SU-DHL-6 (cell line): ENCODE measurements at regions not wholly inside any gene's neighbourhood (a gene's known extent, or its start where the extent isn't known, plus 50 kb on each side); places are given as distances from the start of the nearest gene placed in this dataset.

Experiments used
- H2AFZ ChIP-seq: fragments of 200-600 bp; sonication (generic); 2 replicates; pipeline ENCODE4 v1.6.1; 2014; ENCODE audit warnings: low read depth, mild to moderate bottlenecking, moderate library complexity, mixed read lengths, antibody characterized with exemption, low read length; ENCODE audit not compliant: severe bottlenecking
- H3F3A ChIP-seq: fragments of 200-600 bp; shearing (Covaris generic); 2 replicates; pipeline ENCODE4 v1.6.0; 2016; ENCODE audit warnings: antibody characterized with exemption, mild to moderate bottlenecking; ENCODE audit not compliant: insufficient read depth
- H3K27ac ChIP-seq: fragments of 200-600 bp; sonication (generic); 2 replicates; pipeline ENCODE4 v1.5.1; 2016; ENCODE audit warnings: low read depth, mild to moderate bottlenecking, low read length, moderate library complexity, mixed read lengths
- H3K27me3 ChIP-seq: fragments of 200-600 bp; sonication (generic), shearing (Covaris generic); 2 replicates; pipeline ENCODE4 v1.6.0; 2014; ENCODE audit warnings: mild to moderate bottlenecking, low read length
- H3K36me3 ChIP-seq: fragments of 200-600 bp; sonication (generic); 2 replicates; pipeline ENCODE4 v1.6.1; 2014; ENCODE audit warnings: mild to moderate bottlenecking, low read length, mixed read lengths
- H3K4me2 ChIP-seq: fragments of 300-600, 200-600 bp; shearing (Covaris generic), sonication (generic); 2 replicates; pipeline ENCODE4 v1.6.0; 2014; ENCODE audit warnings: low read length, low read depth, mild to moderate bottlenecking; ENCODE audit not compliant: poor library complexity, severe bottlenecking
- H3K4me3 ChIP-seq: fragments of 200-600 bp; sonication (generic); 2 replicates; pipeline ENCODE4 v1.5.1; 2014; ENCODE audit warnings: antibody characterized with exemption, low read length, mild to moderate bottlenecking, mixed read lengths; ENCODE audit not compliant: insufficient read depth, poor library complexity, severe bottlenecking
- H3K79me2 ChIP-seq: fragments of 200-600 bp; sonication (generic); 2 replicates; pipeline ENCODE4 v1.6.1; 2014; ENCODE audit warnings: mild to moderate bottlenecking, low read length, moderate library complexity; ENCODE audit not compliant: insufficient read depth
- H3K9ac ChIP-seq: fragments of 200-600 bp; sonication (generic); 2 replicates; pipeline ENCODE4 v1.7.0; 2014; ENCODE audit warnings: mild to moderate bottlenecking, low read length
- H3K9me2 ChIP-seq: fragments of 200-600 bp; sonication (generic); replicated peaks from 2 replicates; pipeline ENCODE4 v1.6.1; 2014; ENCODE audit warnings: low read length; ENCODE audit not compliant: insufficient read depth
- H3K9me3 ChIP-seq: fragments of 200-600 bp; sonication (generic); 2 replicates; pipeline ENCODE4 v1.6.1; 2014; ENCODE audit warnings: low read length, mixed read lengths; ENCODE audit not compliant: insufficient read depth
- H4K20me1 ChIP-seq: fragments of 200-600 bp; sonication (generic); 2 replicates; pipeline ENCODE4 v1.6.1; 2014; ENCODE audit warnings: low read depth, mild to moderate bottlenecking, antibody characterized with exemption, low read length, moderate library complexity, mixed read lengths
- EZH2phosphoT487 ChIP-seq: fragments of 200-600 bp; sonication (generic), shearing (Covaris generic); conservative IDR thresholded peaks from 2 replicates; pipeline ENCODE4 v1.6.1; 2018; ENCODE audit warnings: mild to moderate bottlenecking, antibody characterized with exemption, low read length, moderate library complexity, mixed read lengths
- TF ChIP-seq, protein P1 (sequence below): fragments of 200-600 bp; sonication (generic); IDR thresholded peaks from one replicate; pipeline ENCODE4 v1.5.1; 2017; ENCODE audit warnings: antibody characterized with exemption, mild to moderate bottlenecking, low read length, moderate library complexity; ENCODE audit not compliant: insufficient read depth, poor library complexity, severe bottlenecking

GRCh38 chr12:83807871-83808270 is 1104.7 kb downstream of the SLC6A15 start:
- Histone ChIP-seq H4K20me1 (no peaks in the 10 kb centered on the region), H3K4me2 (no peak overlapping the region), H2AFZ (no peak overlapping the region), H3K9ac (no peak overlapping the region), H3K9me3 (no peaks in the 10 kb centered on the region), H3K27ac (no peak overlapping the region), H3K79me2 (no peaks in the 10 kb centered on the region), H3K9me2 (no peaks in the 10 kb centered on the region), H3K27me3 (no peaks in the 10 kb centered on the region), H3K4me3 (no peak overlapping the region), H3F3A (no peaks in the 10 kb centered on the region), H3K36me3 (no peaks in the 10 kb centered on the region)
- no peak for TF ChIP-seq EZH2phosphoT487
- TF ChIP-seq, protein P1, sequence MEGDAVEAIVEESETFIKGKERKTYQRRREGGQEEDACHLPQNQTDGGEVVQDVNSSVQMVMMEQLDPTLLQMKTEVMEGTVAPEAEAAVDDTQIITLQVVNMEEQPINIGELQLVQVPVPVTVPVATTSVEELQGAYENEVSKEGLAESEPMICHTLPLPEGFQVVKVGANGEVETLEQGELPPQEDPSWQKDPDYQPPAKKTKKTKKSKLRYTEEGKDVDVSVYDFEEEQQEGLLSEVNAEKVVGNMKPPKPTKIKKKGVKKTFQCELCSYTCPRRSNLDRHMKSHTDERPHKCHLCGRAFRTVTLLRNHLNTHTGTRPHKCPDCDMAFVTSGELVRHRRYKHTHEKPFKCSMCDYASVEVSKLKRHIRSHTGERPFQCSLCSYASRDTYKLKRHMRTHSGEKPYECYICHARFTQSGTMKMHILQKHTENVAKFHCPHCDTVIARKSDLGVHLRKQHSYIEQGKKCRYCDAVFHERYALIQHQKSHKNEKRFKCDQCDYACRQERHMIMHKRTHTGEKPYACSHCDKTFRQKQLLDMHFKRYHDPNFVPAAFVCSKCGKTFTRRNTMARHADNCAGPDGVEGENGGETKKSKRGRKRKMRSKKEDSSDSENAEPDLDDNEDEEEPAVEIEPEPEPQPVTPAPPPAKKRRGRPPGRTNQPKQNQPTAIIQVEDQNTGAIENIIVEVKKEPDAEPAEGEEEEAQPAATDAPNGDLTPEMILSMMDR, result no peak

DNA sequence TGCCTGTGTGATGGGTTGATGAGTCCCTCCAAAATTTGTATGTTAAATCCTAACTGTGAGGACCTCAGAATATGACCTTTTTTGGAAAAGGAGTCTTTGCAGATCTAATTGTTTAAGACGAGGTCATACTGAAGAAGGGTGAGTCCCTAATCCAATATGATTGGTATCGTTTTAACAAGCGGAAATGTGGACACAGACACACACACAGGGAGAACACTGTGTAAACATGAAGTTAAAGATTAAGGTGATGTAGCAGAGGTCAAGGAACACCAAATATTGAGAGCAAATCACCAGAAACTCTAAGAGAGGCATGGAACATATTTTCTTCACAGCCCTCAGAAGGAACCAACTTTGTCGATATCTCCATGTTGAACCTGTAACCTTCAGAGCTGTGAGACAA is 1106.7 kb downstream of the SLC6A15 start:
- TF ChIP-seq EZH2phosphoT487, result no peak
- TF ChIP-seq, protein P1, result no peak
- H2AFZ ChIP-seq, result peak overlapping the region; percentile 34
- H3K9me2 ChIP-seq, result no peaks in the 10 kb centered on the region
- H3K9ac ChIP-seq, result no peak overlapping the region
- H3K27ac ChIP-seq, result no peak overlapping the region
- no peak overlapping the region for H3K4me3 ChIP-seq
- H4K20me1 ChIP-seq, result no peaks in the 10 kb centered on the region
- no peaks in the 10 kb centered on the region for H3K79me2 ChIP-seq
- H3F3A ChIP-seq, result no peaks in the 10 kb centered on the region
- no peaks in the 10 kb centered on the region for H3K9me3 ChIP-seq
- H3K36me3 ChIP-seq, result no peaks in the 10 kb centered on the region
- H3K27me3 ChIP-seq, result no peaks in the 10 kb centered on the region
- no peak overlapping the region for H3K4me2 ChIP-seq

DNA sequence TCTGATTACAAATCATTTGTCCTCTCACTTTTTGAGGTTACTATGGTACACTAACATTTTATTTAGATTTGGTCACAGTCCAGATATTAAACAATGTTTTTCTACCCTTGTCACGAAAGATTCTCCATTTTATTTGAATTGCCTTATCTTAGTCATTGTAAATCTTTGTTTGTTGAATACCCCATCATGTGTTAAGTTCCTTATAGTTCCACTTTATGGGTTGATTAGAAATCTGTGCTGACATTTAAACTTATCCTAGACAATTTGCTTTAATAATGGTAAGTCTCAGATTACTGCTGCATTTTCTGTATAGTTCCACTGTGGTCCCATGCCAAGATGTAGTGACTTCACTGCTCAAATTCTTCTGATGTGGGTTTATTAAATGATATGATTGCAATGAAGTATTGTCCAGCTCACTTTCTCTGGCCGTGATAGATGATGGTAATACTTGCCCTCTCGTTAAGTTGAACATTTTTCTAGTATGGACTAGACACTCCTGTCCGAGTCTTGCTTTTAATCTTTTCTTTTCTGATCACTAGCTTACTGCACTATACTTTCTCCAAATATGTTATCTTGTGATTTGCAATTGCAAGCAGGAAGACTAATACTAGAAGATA is 1107.3 kb downstream of the SLC6A15 start:
- TF ChIP-seq, protein P1, result no peak
- no peak for TF ChIP-seq EZH2phosphoT487
- Histone ChIP-seq H4K20me1 (no peaks in the 10 kb centered on the region), H2AFZ (peak overlapping the region; percentile 34), H3K9ac (no peak overlapping the region), H3K79me2 (no peaks in the 10 kb centered on the region), H3K27me3 (no peaks in the 10 kb centered on the region), H3K27ac (no peak overlapping the region), H3K4me3 (no peak overlapping the region), H3K9me3 (no peaks in the 10 kb centered on the region), H3K36me3 (no peaks in the 10 kb centered on the region), H3F3A (no peaks in the 10 kb centered on the region), H3K4me2 (no peak overlapping the region), H3K9me2 (no peaks in the 10 kb centered on the region)
